GM06990 (cell line): ENCODE measurements at regions not wholly inside any gene's neighbourhood (a gene's known extent, or its start where the extent isn't known, plus 50 kb on each side); places are given as distances from the start of the nearest gene placed in this dataset.

ENCODE experiments used
- DNase-seq: peaks from one replicate; pipeline ENCODE4 v3.0.0-alpha.2; 2011; ENCODE audit not compliant: insufficient read length; ENCODE audit errors: extremely low read depth
- H3K27me3 ChIP-seq: replicated peaks from 2 replicates; pipeline ENCODE4 v1.6.0; 2011; ENCODE audit warnings: low read length; ENCODE audit not compliant: control insufficient read depth, insufficient read depth
- H3K36me3 ChIP-seq: 2 replicates; pipeline ENCODE4 v1.5.1; 2011; ENCODE audit warnings: low read length; ENCODE audit not compliant: control insufficient read depth, insufficient read depth
- H3K4me3 ChIP-seq: replicated peaks from 2 replicates; pipeline ENCODE4 v1.5.1; 2011; ENCODE audit warnings: low read depth, mild to moderate bottlenecking, control low read depth, low read length
- CTCF ChIP-seq: IDR thresholded peaks from 2 replicates; pipeline ENCODE4 v1.5.1; 2011; ENCODE audit warnings: low read length, control low read depth, mild to moderate bottlenecking, inconsistent platforms; ENCODE audit not compliant: insufficient read depth, poor library complexity, severe bottlenecking

GRCh38 chr13:38518328-38518727, 168.5 kb upstream of the FREM2 start:
- H3K4me3 ChIP-seq: no peak overlapping the region
- no peaks in the 10 kb centered on the region for H3K27me3 ChIP-seq
- TF ChIP-seq CTCF: no peak
- H3K36me3 ChIP-seq: no peaks in the 10 kb centered on the region
- DNase-seq: no peak

GRCh38 chr13:38519229-38519911, 167.5 kb upstream of the FREM2 start:
- Histone ChIP-seq H3K27me3 (no peaks in the 10 kb centered on the region), H3K36me3 (no peaks in the 10 kb centered on the region), H3K4me3 (no peak overlapping the region)
- no peak for TF ChIP-seq CTCF
- no peak for DNase-seq

- no peaks in the 10 kb centered on the region for H3K27me3 ChIP-seq
- no peak for DNase-seq
- H3K4me3 ChIP-seq: no peak overlapping the region
- no peaks in the 10 kb centered on the region for H3K36me3 ChIP-seq
- TF ChIP-seq CTCF: no peak
Observed at GRCh38 chr13:38520041-38520440, 166.8 kb upstream of the FREM2 start.

- Histone ChIP-seq H3K27me3 (no peaks in the 10 kb centered on the region), H3K4me3 (no peak overlapping the region), H3K36me3 (no peaks in the 10 kb centered on the region)
- DNase-seq: no peak
- TF ChIP-seq CTCF: no peak
Observed at GRCh38 chr13:38527140-38527539, 159.7 kb upstream of the FREM2 start.

GRCh38 chr13:38528986-38529385, 157.9 kb upstream of the FREM2 start:
- DNase-seq: no peak
- Histone ChIP-seq H3K4me3 (no peak overlapping the region), H3K27me3 (no peaks in the 10 kb centered on the region), H3K36me3 (no peaks in the 10 kb centered on the region)
- TF ChIP-seq CTCF: no peak

- Histone ChIP-seq H3K4me3 (no peak overlapping the region), H3K27me3 (no peaks in the 10 kb centered on the region), H3K36me3 (no peaks in the 10 kb centered on the region)
- peak; percentile 16 for TF ChIP-seq CTCF
- no peak for DNase-seq
Observed at GRCh38 chr13:38530492-38530891, 156.4 kb upstream of the FREM2 start.
